Skeletal muscle satellite cell (primary cell): ENCODE measurements at regions not wholly inside any gene's neighbourhood (a gene's known extent, or its start where the extent isn't known, plus 50 kb on each side); places are given as distances from the start of the nearest gene placed in this dataset.

Experiments used
- H3K27me3 ChIP-seq: 2 replicates; pipeline ENCODE4 v1.7.0; 2013; ENCODE audit warnings: low read length; ENCODE audit not compliant: control insufficient read depth, insufficient read depth
- H3K36me3 ChIP-seq: 2 replicates; pipeline ENCODE4 v1.7.0; 2013; ENCODE audit warnings: mild to moderate bottlenecking, control low read depth, low read length; ENCODE audit not compliant: insufficient read depth
- H3K4me1 ChIP-seq: 2 replicates; pipeline ENCODE4 v1.7.0; 2013; ENCODE audit warnings: low read length; ENCODE audit not compliant: control insufficient read depth, insufficient read depth
- H3K4me2 ChIP-seq: 2 replicates; pipeline ENCODE4 v1.7.0; 2013; ENCODE audit warnings: mild to moderate bottlenecking, low read length
- H3K4me3 ChIP-seq: 2 replicates; pipeline ENCODE4 v1.7.0; 2013; ENCODE audit warnings: low read length
- H3K9ac ChIP-seq: 2 replicates; pipeline ENCODE4 v1.7.0; 2013; ENCODE audit warnings: mild to moderate bottlenecking, low read depth, low read length, moderate library complexity
- H3K9me3 ChIP-seq: replicated peaks from 2 replicates; pipeline ENCODE4 v1.7.0; 2013; ENCODE audit warnings: mild to moderate bottlenecking, control low read depth, low read length

DNA sequence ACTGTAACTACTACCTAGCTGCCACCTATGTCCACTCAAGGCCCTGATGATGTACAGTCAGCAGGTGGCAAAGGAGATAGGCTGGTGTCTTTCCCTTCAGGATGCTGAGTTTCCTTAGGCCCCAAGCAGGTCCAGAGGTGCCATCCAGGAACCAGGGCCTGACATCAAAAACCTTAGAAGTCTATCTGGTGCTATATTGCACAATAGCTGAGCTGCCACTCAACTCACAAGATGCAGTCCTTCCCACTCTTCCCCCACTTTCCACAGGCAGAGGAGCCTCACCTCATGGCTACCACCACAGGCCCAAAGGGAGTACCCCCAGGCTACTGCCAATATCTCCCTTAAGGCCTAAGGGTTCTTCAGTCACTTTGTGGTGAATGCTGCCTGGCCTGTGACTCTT lies 83.9 kb upstream of the ZNF827 start:
- no peaks in the 10 kb centered on the region for H3K9me3 ChIP-seq
- H3K4me1 ChIP-seq, result no peaks in the 10 kb centered on the region
- H3K4me3 ChIP-seq, result no peak overlapping the region
- H3K27me3 ChIP-seq, result no peaks in the 10 kb centered on the region
- no peaks in the 10 kb centered on the region for H3K36me3 ChIP-seq
- no peak overlapping the region for H3K4me2 ChIP-seq
- no peak overlapping the region for H3K9ac ChIP-seq

- Histone ChIP-seq H3K4me1 (no peaks in the 10 kb centered on the region), H3K9me3 (no peaks in the 10 kb centered on the region), H3K36me3 (no peaks in the 10 kb centered on the region), H3K9ac (no peak overlapping the region), H3K27me3 (no peaks in the 10 kb centered on the region), H3K4me2 (no peak overlapping the region), H3K4me3 (no peak overlapping the region)
These were observed 79.6 kb upstream of the ZNF827 start for GRCh38 chr4:146018247-146018646.

GRCh38 chr4:146004730-146005129 lies 66.1 kb upstream of the ZNF827 start:
- no peaks in the 10 kb centered on the region for H3K36me3 ChIP-seq
- no peaks in the 10 kb centered on the region for H3K9me3 ChIP-seq
- H3K4me2 ChIP-seq, result no peak overlapping the region
- H3K9ac ChIP-seq, result no peak overlapping the region
- no peak overlapping the region for H3K4me3 ChIP-seq
- H3K27me3 ChIP-seq, result no peaks in the 10 kb centered on the region
- H3K4me1 ChIP-seq, result no peaks in the 10 kb centered on the region

DNA sequence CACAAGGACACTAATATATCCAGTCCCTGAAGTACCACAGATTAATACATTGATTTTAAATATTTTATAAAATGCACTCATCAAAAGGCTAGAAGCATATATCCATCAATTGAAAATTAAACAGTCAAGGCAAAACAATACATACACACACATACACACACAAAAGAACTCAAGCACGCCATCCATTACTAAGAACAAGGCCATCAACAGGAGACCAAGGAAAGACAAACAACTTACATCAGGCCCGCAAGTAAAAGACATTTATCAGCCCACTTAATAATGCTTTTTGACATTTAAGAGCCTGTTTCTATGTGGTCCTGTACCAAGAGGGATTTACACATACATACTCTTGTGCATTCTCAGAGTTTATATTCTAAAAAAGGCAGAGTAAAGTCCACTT lies 50.0 kb upstream of the ZNF827 start:
- H3K9ac ChIP-seq, result no peak overlapping the region
- H3K4me3 ChIP-seq, result no peak overlapping the region
- no peaks in the 10 kb centered on the region for H3K9me3 ChIP-seq

More for the DNA sequence above, 50.0 kb upstream of the ZNF827 start:
- Histone ChIP-seq H3K36me3 (no peaks in the 10 kb centered on the region), H3K27me3 (peaks cover 5% of the 10 kb centered on the region), H3K4me1 (no peaks in the 10 kb centered on the region), H3K4me2 (no peak overlapping the region)
